HepG2 (cell line): ENCODE measurements at regions not wholly inside any gene's neighbourhood (a gene's known extent, or its start where the extent isn't known, plus 50 kb on each side); places are given as distances from the start of the nearest gene placed in this dataset.

ENCODE experiments used
- ATAC-seq: fragments of 200-7000 bp; cut with Tn5 transposase; 3 replicates; pipeline ENCODE4 v1.9.1; 2020; ENCODE audit warnings: mild to moderate bottlenecking, moderate library complexity
- BruUV-seq: library from RNA; stranded (reverse); fragments of 400-500 nt; replicated peaks from 2 replicates; lab custom pipeline; 2021; lab: Mats Ljungman, UMichigan
- CTCF ChIA-PET: fragments of 300-600 bp; formaldehyde crosslinking; extraction: SDS; loops from one replicate; lab custom pipeline; 2021; ENCODE audit warnings: low total read pairs, inconsistent platforms, low intra/inter-chr PET ratio; lab: Yijun Ruan, JAX
- POLR2A ChIA-PET: fragments of 350-600 bp; sonication (Branson Sonifier 250); formaldehyde crosslinking; loops from one replicate; lab custom pipeline; 2020; ENCODE audit warnings: antibody characterized with exemption, inconsistent platforms; lab: Yijun Ruan, JAX
- DNase-seq: peaks from one replicate; pipeline ENCODE4 v3.0.0-alpha.2; 2015; ENCODE audit warnings: low spot score
- FAIRE-seq: peaks from 3 replicates; lab custom pipeline; 2011; peaks lifted over from hg19 to GRCh38; lab: Jason Lieb, UNC
- H2AFZ ChIP-seq: one replicate; pipeline ENCODE4 v1.6.1; 2011; ENCODE audit warnings: low read length, inconsistent platforms
- H3K27ac ChIP-seq: fragments of 300-600 bp; 3 replicates; pipeline ENCODE4 v1.8.0; 2011; ENCODE audit warnings: mixed run types, mild to moderate bottlenecking, mixed read lengths, low read length, inconsistent platforms; ENCODE audit not compliant: insufficient read depth; ENCODE audit errors: extremely low read length
- H3K27me3 ChIP-seq, 2 experiments: fragments of 200-600 bp in 1 of 2; 2 replicates in 1 of 2; 3 replicates in 1 of 2; pipeline versions ENCODE4 v1.6.0 to v1.8.0; 2011; ENCODE audit warnings: low read length in 2 of 2, mild to moderate bottlenecking in 2 of 2, moderate library complexity in 2 of 2, inconsistent platforms in 1 of 2; ENCODE audit not compliant: insufficient read depth in 2 of 2, control insufficient read depth in 1 of 2
- H3K36me3 ChIP-seq, 2 experiments: fragments of 200-600 bp in 1 of 2; replicated peaks in 1 of 2; 2 replicates in 1 of 2; 3 replicates in 1 of 2; pipeline versions ENCODE4 v1.5.1 to v1.8.0; 2011; ENCODE audit warnings: low read length in 2 of 2, inconsistent platforms in 1 of 2; ENCODE audit not compliant: insufficient read depth in 2 of 2, control insufficient read depth in 1 of 2
- H3K4me1 ChIP-seq: 2 replicates; pipeline ENCODE4 v1.5.1; 2012; ENCODE audit warnings: low read length, inconsistent platforms; ENCODE audit not compliant: insufficient read depth
- H3K4me2 ChIP-seq: 2 replicates; pipeline ENCODE4 v1.6.0; 2011; ENCODE audit warnings: low read depth, low read length, inconsistent platforms
- H3K4me3 ChIP-seq, 3 experiments: fragments of 200-600 bp in 1 of 3; sonication (generic), shearing (Covaris generic) in 1 of 3; replicated peaks in 1 of 3; 2 replicates each; pipeline ENCODE4 v1.5.1; 2011 to 2016; ENCODE audit warnings: low read length in 3 of 3, inconsistent platforms in 2 of 3, low read depth in 2 of 3, mild to moderate bottlenecking in 2 of 3, control low read depth in 1 of 3, mixed read lengths in 1 of 3; ENCODE audit not compliant: insufficient read depth in 1 of 3
- H3K79me2 ChIP-seq: one replicate; pipeline ENCODE4 v1.6.1; 2011; ENCODE audit warnings: low read length, inconsistent platforms; ENCODE audit not compliant: insufficient read depth
- H3K9ac ChIP-seq: 2 replicates; pipeline ENCODE4 v1.6.0; 2011; ENCODE audit warnings: mild to moderate bottlenecking, low read depth, low read length, inconsistent platforms; ENCODE audit not compliant: insufficient read depth
- H3K9me3 ChIP-seq: 2 replicates; pipeline ENCODE4 v1.5.1; 2012; ENCODE audit warnings: mild to moderate bottlenecking, low read length
- H4K20me1 ChIP-seq: 2 replicates; pipeline ENCODE4 v1.6.0; 2011; ENCODE audit warnings: inconsistent platforms, mild to moderate bottlenecking, low read length, moderate library complexity; ENCODE audit not compliant: insufficient read depth
- ATF7 ChIP-seq, 2 experiments: fragments of 450-650 bp in 1 of 2; sonication (generic) in 1 of 2; formaldehyde crosslinking in 1 of 2; IDR thresholded peaks; 2 replicates each; pipeline versions ENCODE4 v1.4.0 to v1.6.1; 2016 to 2020; ENCODE audit warnings: antibody characterized with exemption in 1 of 2, mild to moderate bottlenecking in 1 of 2, missing genetic modification reagents in 1 of 2
- CREB1 ChIP-seq, 2 experiments: fragments of 450-650 bp in 1 of 2; IDR thresholded peaks; 2 replicates each; pipeline ENCODE4 v1.6.1; 2016 to 2017; ENCODE audit warnings: control low read depth in 1 of 2, mild to moderate bottlenecking in 1 of 2, missing compliant biosample characterization in 1 of 2, missing genetic modification characterization in 1 of 2
- DPF2 ChIP-seq: sonication (generic); formaldehyde crosslinking; IDR thresholded peaks from 2 replicates; pipeline ENCODE4 v1.4.0; 2020; ENCODE audit warnings: mild to moderate bottlenecking, low read depth, missing genetic modification reagents, borderline replicate concordance
- GPN1 ChIP-seq: sonication (generic); formaldehyde crosslinking; IDR thresholded peaks from 2 replicates; pipeline ENCODE4 v1.5.1; 2020; ENCODE audit warnings: missing genetic modification reagents, borderline replicate concordance
- HBP1 ChIP-seq: IDR thresholded peaks from 2 replicates; pipeline ENCODE4 v1.6.1; 2016; ENCODE audit warnings: low read depth, control low read depth
- IRX3 ChIP-seq: sonication (generic); formaldehyde crosslinking; IDR thresholded peaks from 2 replicates; pipeline ENCODE4 v1.8.1; 2023; ENCODE audit warnings: mild to moderate bottlenecking, low read depth, missing genetic modification reagents, borderline replicate concordance
- ISL2 ChIP-seq: sonication (generic); formaldehyde crosslinking; IDR thresholded peaks from 2 replicates; pipeline ENCODE4 v1.5.0; 2020; ENCODE audit warnings: missing genetic modification reagents
- LBX2 ChIP-seq: sonication (generic); formaldehyde crosslinking; IDR thresholded peaks from 2 replicates; pipeline ENCODE4 v1.5.0; 2020; ENCODE audit warnings: missing genetic modification reagents, mild to moderate bottlenecking, borderline replicate concordance
- NCOA1 ChIP-seq: sonication (generic); formaldehyde crosslinking; IDR thresholded peaks from 2 replicates; pipeline ENCODE4 v1.9.0; 2021; ENCODE audit warnings: missing genetic modification reagents
- REXO4 ChIP-seq: sonication (generic); formaldehyde crosslinking; IDR thresholded peaks from 2 replicates; pipeline ENCODE4 v1.8.0; 2022; ENCODE audit warnings: missing genetic modification reagents, mild to moderate bottlenecking, borderline replicate concordance
- SP2 ChIP-seq: sonication (generic); formaldehyde crosslinking; IDR thresholded peaks from 2 replicates; pipeline ENCODE4 v1.5.1; 2020; ENCODE audit warnings: mild to moderate bottlenecking, missing genetic modification reagents
- TGIF2 ChIP-seq: IDR thresholded peaks from 2 replicates; pipeline ENCODE4 v1.6.1; 2016; ENCODE audit warnings: control low read depth, missing compliant biosample characterization
- YY1 ChIP-seq: IDR thresholded peaks from 2 replicates; pipeline ENCODE4 v1.6.1; 2011; ENCODE audit warnings: low read length, low read depth, moderate library complexity, mild to moderate bottlenecking; ENCODE audit not compliant: insufficient read depth, insufficient replicate concordance
- ZNF276 ChIP-seq: sonication (generic); formaldehyde crosslinking; IDR thresholded peaks from 2 replicates; pipeline ENCODE4 v1.4.0; 2020; ENCODE audit warnings: mild to moderate bottlenecking, low read depth, missing genetic modification reagents
- ZNF451 ChIP-seq: sonication (generic); formaldehyde crosslinking; IDR thresholded peaks from 2 replicates; pipeline ENCODE4 v1.5.0; 2020; ENCODE audit warnings: mild to moderate bottlenecking, missing genetic modification reagents
- ZNF460 ChIP-seq: sonication (generic); formaldehyde crosslinking; IDR thresholded peaks from 2 replicates; pipeline ENCODE4 v1.5.1; 2020; ENCODE audit warnings: missing genetic modification reagents, mild to moderate bottlenecking, borderline replicate concordance
- WGBS: methylation state at CpG from one replicate; pipeline ENCODE4 v1.1.6; 2017; ENCODE audit warnings: low lambda C conversion rate; 5-methylcytosine and 5-hydroxymethylcytosine counted together
- in situ Hi-C: cut with HindIII; loops from 2 replicates; pipeline ENCODE4 v1.10.0; 2017; ENCODE audit warnings: low pct_unique_long_range_greater_than_20kb; ENCODE audit not compliant: extremely low pct_ligation_motif_present
- intact Hi-C: fragments of 100-400 bp; cut with micrococcal nuclease; formaldehyde crosslinking; loops from one replicate; pipeline ENCODE4 v1.10.0; 2022; ENCODE audit not compliant: unreplicated experiment

GRCh38 chr6:159513914-159514313, 179.1 kb downstream of the SOD2 start (continued):
- TF ChIP-seq IRX3 (CRISPR knock-in tag) (no peak), NCOA1 (no peak), ZNF460 (CRISPR knock-in tag) (no peak), ZNF276 (CRISPR knock-in tag) (no peak), YY1 (no peak)

GRCh38 chr6:159513074-159513720, 179.8 kb downstream of the SOD2 start:
- Histone ChIP-seq H3K27me3 (peaks cover 0 to 22% of the 10 kb centered on the region in 2 experiments; a peak in 3 of 5 replicates), H4K20me1 (no peaks in the 10 kb centered on the region), H3K9ac (no peak overlapping the region), H3K4me3 (no peak overlapping the region), H3K79me2 (no peaks in the 10 kb centered on the region), H2AFZ (no peak overlapping the region)
- in situ Hi-C loops = no loop called here
- ATAC-seq (no peak), FAIRE-seq (no peak)
- no TSS peak for BruUV-seq
- POLR2A ChIA-PET = no interaction called here
- intact Hi-C loops = no loop called here
- CTCF ChIA-PET = no interaction called here
- peak; percentile 39; the same call in 1 of the 2 replicates for TF ChIP-seq CREB1 (IDR thresholded peaks at IDR 0.05)
- TF ChIP-seq CREB1 (CRISPR knock-in tag; IDR thresholded peaks at IDR 0.05) = no peak
- TF ChIP-seq TGIF2 (CRISPR knock-in tag) = no peak
- TF ChIP-seq SP2 (CRISPR knock-in tag) = no peak
- no peak for TF ChIP-seq LBX2
- TF ChIP-seq DPF2 (CRISPR knock-in tag) = no peak
- no peak for TF ChIP-seq GPN1
- no peak for TF ChIP-seq REXO4 (CRISPR knock-in tag)
- peak; percentile 23; the same call in 1 of the 2 replicates for TF ChIP-seq ATF7 (IDR thresholded peaks at IDR 0.05)
- no peak for TF ChIP-seq ATF7 (CRISPR knock-in tag; IDR thresholded peaks at IDR 0.05)
- no peak for TF ChIP-seq ZNF451 (CRISPR knock-in tag)
- no peak for TF ChIP-seq ISL2 (CRISPR knock-in tag)
- TF ChIP-seq HBP1 (CRISPR knock-in tag) = no peak
- TF ChIP-seq, all 625 proteins: peak for 2
- H3K9me3 ChIP-seq = no peaks in the 10 kb centered on the region
- no peaks in the 10 kb centered on the region for H3K36me3 ChIP-seq
- no peak for DNase-seq
- WGBS = 42% methylated on average over 7 of the region's 7 CpGs
- no peak overlapping the region for H3K4me2 ChIP-seq
- no peaks in the 10 kb centered on the region for H3K4me1 ChIP-seq
- H3K27ac ChIP-seq = no peak overlapping the region
